DND-41 (cell line): ENCODE measurements at regions not wholly inside any gene's neighbourhood (a gene's known extent, or its start where the extent isn't known, plus 50 kb on each side); places are given as distances from the start of the nearest gene placed in this dataset.

Experiments
- ATAC-seq: fragments of 200-7000 bp; cut with Tn5 transposase; 3 replicates; pipeline ENCODE4 v1.9.1; 2021; ENCODE audit warnings: low read depth; ENCODE audit not compliant: insufficient read depth
- DNase-seq: peaks from one replicate; pipeline ENCODE4 v3.0.0-alpha.2; 2020
- H2AFZ ChIP-seq: 2 replicates; pipeline ENCODE4 v1.6.0; 2012; ENCODE audit warnings: low read depth, low read length
- H3K27ac ChIP-seq: 2 replicates; pipeline ENCODE4 v1.5.1; 2012; ENCODE audit warnings: low read length, inconsistent platforms
- H3K27me3 ChIP-seq: fragments of 200-600 bp; sonication (generic); 2 replicates; pipeline ENCODE4 v1.6.0; 2012; ENCODE audit warnings: low read length, mild to moderate bottlenecking, inconsistent platforms; ENCODE audit not compliant: insufficient read depth, poor library complexity
- H3K36me3 ChIP-seq: 2 replicates; pipeline ENCODE4 v1.5.1; 2012; ENCODE audit warnings: low read length, inconsistent platforms; ENCODE audit not compliant: insufficient read depth
- H3K4me1 ChIP-seq: 2 replicates; pipeline ENCODE4 v1.5.1; 2012; ENCODE audit warnings: mild to moderate bottlenecking, low read length; ENCODE audit not compliant: insufficient read depth
- H3K4me2 ChIP-seq: 2 replicates; pipeline ENCODE4 v1.6.0; 2012; ENCODE audit warnings: mild to moderate bottlenecking, moderate library complexity, low read length, inconsistent platforms; ENCODE audit not compliant: insufficient read depth
- H3K4me3 ChIP-seq, 2 experiments: fragments of 200-600 bp in 1 of 2; shearing (Covaris generic) in 1 of 2; 2 replicates each; pipeline ENCODE4 v1.5.1; 2012 to 2016; ENCODE audit warnings: inconsistent platforms in 2 of 2, low read length in 2 of 2, mild to moderate bottlenecking in 2 of 2, low read depth in 1 of 2, moderate library complexity in 1 of 2
- H3K79me2 ChIP-seq: 2 replicates; pipeline ENCODE4 v1.6.0; 2012; ENCODE audit warnings: low read length, inconsistent platforms; ENCODE audit not compliant: insufficient read depth
- H3K9ac ChIP-seq: 2 replicates; pipeline ENCODE4 v1.6.0; 2012; ENCODE audit warnings: low read depth, mild to moderate bottlenecking, inconsistent platforms, low read length, moderate library complexity
- H3K9me3 ChIP-seq: 2 replicates; pipeline ENCODE4 v1.5.1; 2012; ENCODE audit warnings: low read length, moderate library complexity, mild to moderate bottlenecking, inconsistent platforms; ENCODE audit not compliant: insufficient read depth, severe bottlenecking
- H4K20me1 ChIP-seq: 2 replicates; pipeline ENCODE4 v1.6.0; 2012; ENCODE audit warnings: low read length; ENCODE audit not compliant: insufficient read depth
- EZH2 ChIP-seq: IDR thresholded peaks from 3 replicates; pipeline ENCODE4 v1.6.1; 2012; ENCODE audit warnings: borderline replicate concordance, low read depth, mild to moderate bottlenecking, moderate library complexity, low read length, inconsistent platforms; ENCODE audit not compliant: severe bottlenecking
- TF ChIP-seq, protein P1 (sequence below): IDR thresholded peaks from 2 replicates; pipeline ENCODE4 v1.5.1; 2012; ENCODE audit warnings: borderline replicate concordance, low read length, moderate library complexity, mild to moderate bottlenecking; ENCODE audit not compliant: poor library complexity, severe bottlenecking; ENCODE audit errors: extremely low read depth

DNA sequence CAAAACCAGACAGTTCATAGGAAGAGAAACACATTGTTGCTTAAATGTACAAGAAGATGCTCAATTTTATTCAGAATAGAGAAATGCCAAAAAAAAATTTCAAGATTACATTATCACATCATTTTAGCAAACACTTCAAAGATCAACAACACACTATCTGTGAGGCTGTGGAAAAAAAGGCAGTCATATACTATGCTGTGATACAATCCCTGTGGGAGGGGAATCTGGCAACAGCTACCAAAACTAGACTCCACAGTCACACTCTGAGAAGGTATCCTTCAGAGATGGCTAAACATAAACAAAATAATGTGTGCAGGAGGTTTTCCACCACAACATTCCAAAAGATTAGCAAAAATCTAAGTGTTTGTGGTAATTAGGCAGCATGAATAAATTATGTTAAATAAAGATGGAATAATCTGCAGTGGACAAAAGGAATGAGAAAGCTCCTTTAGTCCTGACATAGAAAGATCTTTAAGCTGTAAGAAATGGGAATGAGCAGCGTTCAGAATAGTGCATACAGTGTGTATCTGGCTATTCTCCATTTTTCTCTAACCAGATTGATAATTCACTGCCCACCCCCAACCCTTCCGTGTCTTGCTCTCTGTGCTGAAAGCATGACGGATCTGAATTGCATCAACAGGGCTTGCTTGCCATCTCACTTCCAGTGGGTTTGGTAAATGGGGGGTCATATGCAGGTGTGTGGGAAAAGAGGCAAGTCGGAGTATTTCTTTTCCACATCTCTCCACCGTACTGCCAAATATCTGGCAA lies 329.6 kb downstream of the MBD2 start:
- no peak for DNase-seq
- H3K27me3 ChIP-seq = no peaks in the 10 kb centered on the region
- no peak for ATAC-seq
- H3K9me3 ChIP-seq = no peaks in the 10 kb centered on the region
- H3K27ac ChIP-seq = no peak overlapping the region
- no peak overlapping the region for H3K9ac ChIP-seq
- H3K4me3 ChIP-seq = no peak overlapping the region
- H3K4me2 ChIP-seq = no peak overlapping the region
- no peaks in the 10 kb centered on the region for H3K79me2 ChIP-seq
- no peaks in the 10 kb centered on the region for H4K20me1 ChIP-seq
- H2AFZ ChIP-seq = no peak overlapping the region
- TF ChIP-seq, protein P1, sequence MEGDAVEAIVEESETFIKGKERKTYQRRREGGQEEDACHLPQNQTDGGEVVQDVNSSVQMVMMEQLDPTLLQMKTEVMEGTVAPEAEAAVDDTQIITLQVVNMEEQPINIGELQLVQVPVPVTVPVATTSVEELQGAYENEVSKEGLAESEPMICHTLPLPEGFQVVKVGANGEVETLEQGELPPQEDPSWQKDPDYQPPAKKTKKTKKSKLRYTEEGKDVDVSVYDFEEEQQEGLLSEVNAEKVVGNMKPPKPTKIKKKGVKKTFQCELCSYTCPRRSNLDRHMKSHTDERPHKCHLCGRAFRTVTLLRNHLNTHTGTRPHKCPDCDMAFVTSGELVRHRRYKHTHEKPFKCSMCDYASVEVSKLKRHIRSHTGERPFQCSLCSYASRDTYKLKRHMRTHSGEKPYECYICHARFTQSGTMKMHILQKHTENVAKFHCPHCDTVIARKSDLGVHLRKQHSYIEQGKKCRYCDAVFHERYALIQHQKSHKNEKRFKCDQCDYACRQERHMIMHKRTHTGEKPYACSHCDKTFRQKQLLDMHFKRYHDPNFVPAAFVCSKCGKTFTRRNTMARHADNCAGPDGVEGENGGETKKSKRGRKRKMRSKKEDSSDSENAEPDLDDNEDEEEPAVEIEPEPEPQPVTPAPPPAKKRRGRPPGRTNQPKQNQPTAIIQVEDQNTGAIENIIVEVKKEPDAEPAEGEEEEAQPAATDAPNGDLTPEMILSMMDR = no peak
- no peak for TF ChIP-seq EZH2
- H3K4me1 ChIP-seq = no peaks in the 10 kb centered on the region
- H3K36me3 ChIP-seq = no peaks in the 10 kb centered on the region

DNA sequence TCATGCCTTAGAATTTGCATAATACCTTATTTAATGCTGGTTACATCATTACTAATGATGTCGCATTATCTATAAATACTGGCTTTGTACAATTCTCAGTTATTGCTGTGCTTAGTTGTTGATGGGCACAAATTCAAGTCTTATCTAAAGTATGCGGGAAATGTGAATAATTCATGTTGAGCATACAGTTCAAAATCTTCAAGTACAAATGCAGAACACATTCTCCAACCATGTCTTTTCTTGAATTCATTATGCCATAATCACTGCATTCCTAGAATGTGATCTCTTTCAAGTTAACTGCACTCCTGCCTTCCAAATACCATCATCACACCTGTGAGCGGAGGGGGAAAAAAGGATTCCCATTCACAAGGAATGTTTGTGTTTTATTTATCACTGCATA lies 337.0 kb downstream of the MBD2 start:
- H3K4me1 ChIP-seq = no peaks in the 10 kb centered on the region
- no peaks in the 10 kb centered on the region for H3K27me3 ChIP-seq
- no peak overlapping the region for H2AFZ ChIP-seq
- DNase-seq (no peak), ATAC-seq (no peak)
- H3K9ac ChIP-seq = no peak overlapping the region
- TF ChIP-seq, protein P1 = no peak
- TF ChIP-seq EZH2 = no peak
- H3K4me3 ChIP-seq = no peak overlapping the region
- no peaks in the 10 kb centered on the region for H3K36me3 ChIP-seq
- H3K79me2 ChIP-seq = no peaks in the 10 kb centered on the region
- H3K27ac ChIP-seq = no peak overlapping the region
- H3K9me3 ChIP-seq = no peaks in the 10 kb centered on the region
- no peaks in the 10 kb centered on the region for H4K20me1 ChIP-seq
- no peak overlapping the region for H3K4me2 ChIP-seq

DNA sequence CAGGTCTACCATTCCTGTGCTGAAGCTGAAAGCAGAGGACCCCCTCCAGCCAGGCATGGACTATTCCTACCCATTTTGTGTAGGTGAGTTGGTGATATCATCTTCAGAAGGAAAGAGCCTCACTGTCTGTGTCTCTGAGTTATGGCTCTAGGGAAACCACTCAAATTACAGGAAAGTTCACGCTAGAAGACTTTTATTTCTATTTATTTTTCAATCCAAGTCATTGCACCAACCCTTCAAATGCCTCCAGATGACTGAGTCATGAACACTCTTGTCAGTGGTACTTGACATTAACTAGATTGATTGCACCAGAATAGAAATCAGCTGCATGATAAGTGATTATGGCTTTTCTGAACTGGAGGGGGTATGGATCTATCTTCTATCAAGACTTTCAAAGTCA lies 338.4 kb downstream of the MBD2 start:
- DNase-seq (no peak), ATAC-seq (no peak)
- Histone ChIP-seq H3K27ac (no peak overlapping the region), H3K27me3 (no peaks in the 10 kb centered on the region), H3K79me2 (no peaks in the 10 kb centered on the region), H4K20me1 (no peaks in the 10 kb centered on the region), H3K36me3 (no peaks in the 10 kb centered on the region), H3K4me1 (no peaks in the 10 kb centered on the region), H3K4me2 (no peak overlapping the region), H3K9ac (no peak overlapping the region), H2AFZ (no peak overlapping the region), H3K4me3 (no peak overlapping the region), H3K9me3 (no peaks in the 10 kb centered on the region)
- no peak for TF ChIP-seq EZH2
- TF ChIP-seq, protein P1 = no peak
